MM.1S (cell line): ENCODE measurements at regions not wholly inside any gene's neighbourhood (a gene's known extent, or its start where the extent isn't known, plus 50 kb on each side); places are given as distances from the start of the nearest gene placed in this dataset.

Experiments used
- DNase-seq: peaks from one replicate; pipeline ENCODE4 v3.0.0-alpha.2; 2015
- H2AFZ ChIP-seq: fragments of 300-600 bp; sonication (generic); 2 replicates; pipeline ENCODE4 v1.6.0; 2016; ENCODE audit warnings: antibody characterized with exemption, low read length
- H3F3A ChIP-seq: fragments of 300-600 bp; sonication (generic); 2 replicates; pipeline ENCODE4 v1.6.1; 2016; ENCODE audit warnings: mild to moderate bottlenecking, antibody characterized with exemption, low read length, moderate library complexity, mixed read lengths; ENCODE audit not compliant: insufficient read depth
- H3K27ac ChIP-seq: fragments of 300-600 bp; sonication (generic); 2 replicates; pipeline ENCODE4 v1.5.1; 2016; ENCODE audit warnings: mild to moderate bottlenecking, low read length
- H3K27me3 ChIP-seq: fragments of 300-600 bp; sonication (generic); replicated peaks from 2 replicates; pipeline ENCODE4 v1.6.0; 2016; ENCODE audit warnings: low read length; ENCODE audit not compliant: insufficient read depth
- H3K36me3 ChIP-seq: fragments of 300-600 bp; sonication (generic); replicated peaks from 2 replicates; pipeline ENCODE4 v1.6.1; 2016; ENCODE audit warnings: mild to moderate bottlenecking, low read length, mixed read lengths; ENCODE audit not compliant: insufficient read depth
- H3K4me1 ChIP-seq: fragments of 300-600 bp; sonication (generic); 2 replicates; pipeline ENCODE4 v1.6.1; 2016; ENCODE audit warnings: low read length, mixed read lengths
- H3K4me2 ChIP-seq: fragments of 300-600 bp; sonication (generic); 2 replicates; pipeline ENCODE4 v1.6.0; 2016; ENCODE audit warnings: low read depth, low read length
- H3K4me3 ChIP-seq: fragments of 300-600 bp; sonication (generic); 2 replicates; pipeline ENCODE4 v1.5.1; 2016; ENCODE audit warnings: low read length, mixed read lengths
- H3K79me2 ChIP-seq: fragments of 300-600 bp; sonication (generic); 2 replicates; pipeline ENCODE4 v1.6.1; 2016; ENCODE audit warnings: mixed run types, low read length, mixed read lengths
- H3K9ac ChIP-seq: fragments of 300-600 bp; sonication (generic); 2 replicates; pipeline ENCODE4 v1.6.1; 2016; ENCODE audit warnings: low read length, mixed read lengths
- H3K9me2 ChIP-seq: fragments of 300-600 bp; sonication (generic); replicated peaks from 2 replicates; pipeline ENCODE4 v1.6.1; 2016; ENCODE audit warnings: mild to moderate bottlenecking, low read length, mixed read lengths; ENCODE audit not compliant: insufficient read depth
- H3K9me3 ChIP-seq: fragments of 300-600 bp; sonication (generic); replicated peaks from 2 replicates; pipeline ENCODE4 v1.6.1; 2016; ENCODE audit warnings: mild to moderate bottlenecking, low read length, mixed read lengths; ENCODE audit not compliant: insufficient read depth
- H4K20me1 ChIP-seq: fragments of 300-600 bp; sonication (generic); 2 replicates; pipeline ENCODE4 v1.6.1; 2016; ENCODE audit warnings: mild to moderate bottlenecking, low read length, moderate library complexity, mixed read lengths; ENCODE audit not compliant: insufficient read depth
- EZH2 ChIP-seq: fragments of 300-600 bp; sonication (generic); optimal IDR thresholded peaks from 2 replicates; pipeline ENCODE3; 2017; ENCODE audit warnings: low read depth, mild to moderate bottlenecking, antibody characterized with exemption, low read length, mixed read lengths
- EZH2phosphoT487 ChIP-seq: fragments of 300-600 bp; sonication (generic); IDR thresholded peaks from 2 replicates; pipeline ENCODE4 v1.6.1; 2018; ENCODE audit warnings: antibody characterized with exemption, low read length
- TF ChIP-seq, protein P1 (sequence below): fragments of 300-600 bp; sonication (generic); IDR thresholded peaks from 2 replicates; pipeline ENCODE4 v1.5.1; 2016; ENCODE audit warnings: antibody characterized with exemption, low read length, mixed read lengths

GRCh38 chr18:78643981-78644380, 335.6 kb upstream of the SALL3 start:
- Histone ChIP-seq H3K27ac (no peak overlapping the region), H3K4me3 (no peak overlapping the region), H2AFZ (no peak overlapping the region), H3K9ac (no peak overlapping the region), H4K20me1 (no peaks in the 10 kb centered on the region), H3K27me3 (no peaks in the 10 kb centered on the region), H3K36me3 (no peaks in the 10 kb centered on the region), H3K9me2 (no peaks in the 10 kb centered on the region), H3K9me3 (no peaks in the 10 kb centered on the region), H3F3A (no peaks in the 10 kb centered on the region), H3K4me1 (no peaks in the 10 kb centered on the region), H3K4me2 (no peak overlapping the region), H3K79me2 (no peaks in the 10 kb centered on the region)
- no peak for DNase-seq
- TF ChIP-seq EZH2 (no peak), EZH2phosphoT487 (no peak)
- TF ChIP-seq, protein P1, sequence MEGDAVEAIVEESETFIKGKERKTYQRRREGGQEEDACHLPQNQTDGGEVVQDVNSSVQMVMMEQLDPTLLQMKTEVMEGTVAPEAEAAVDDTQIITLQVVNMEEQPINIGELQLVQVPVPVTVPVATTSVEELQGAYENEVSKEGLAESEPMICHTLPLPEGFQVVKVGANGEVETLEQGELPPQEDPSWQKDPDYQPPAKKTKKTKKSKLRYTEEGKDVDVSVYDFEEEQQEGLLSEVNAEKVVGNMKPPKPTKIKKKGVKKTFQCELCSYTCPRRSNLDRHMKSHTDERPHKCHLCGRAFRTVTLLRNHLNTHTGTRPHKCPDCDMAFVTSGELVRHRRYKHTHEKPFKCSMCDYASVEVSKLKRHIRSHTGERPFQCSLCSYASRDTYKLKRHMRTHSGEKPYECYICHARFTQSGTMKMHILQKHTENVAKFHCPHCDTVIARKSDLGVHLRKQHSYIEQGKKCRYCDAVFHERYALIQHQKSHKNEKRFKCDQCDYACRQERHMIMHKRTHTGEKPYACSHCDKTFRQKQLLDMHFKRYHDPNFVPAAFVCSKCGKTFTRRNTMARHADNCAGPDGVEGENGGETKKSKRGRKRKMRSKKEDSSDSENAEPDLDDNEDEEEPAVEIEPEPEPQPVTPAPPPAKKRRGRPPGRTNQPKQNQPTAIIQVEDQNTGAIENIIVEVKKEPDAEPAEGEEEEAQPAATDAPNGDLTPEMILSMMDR, result no peak

DNA sequence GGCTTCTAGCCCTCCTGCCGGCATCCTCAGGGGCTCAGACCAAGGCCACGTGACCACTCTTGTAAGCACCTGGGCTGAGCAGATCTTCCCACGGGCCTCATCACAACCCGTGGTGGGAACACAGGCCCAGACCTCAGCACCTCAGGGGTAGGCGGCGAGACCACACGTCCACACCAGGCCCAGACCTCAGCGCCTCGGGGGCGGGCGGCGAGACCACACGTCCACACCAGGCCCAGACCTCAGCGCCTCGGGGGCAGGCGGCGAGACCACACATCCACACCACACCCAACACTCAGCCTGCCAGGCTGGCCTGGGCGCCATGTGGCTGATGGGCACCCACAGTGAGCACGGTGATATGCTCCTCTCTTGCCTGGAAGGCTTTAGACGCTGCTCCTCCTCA, 334.4 kb upstream of the SALL3 start:
- no peaks in the 10 kb centered on the region for H3K4me1 ChIP-seq
- H3K9me2 ChIP-seq, result no peaks in the 10 kb centered on the region

DNA sequence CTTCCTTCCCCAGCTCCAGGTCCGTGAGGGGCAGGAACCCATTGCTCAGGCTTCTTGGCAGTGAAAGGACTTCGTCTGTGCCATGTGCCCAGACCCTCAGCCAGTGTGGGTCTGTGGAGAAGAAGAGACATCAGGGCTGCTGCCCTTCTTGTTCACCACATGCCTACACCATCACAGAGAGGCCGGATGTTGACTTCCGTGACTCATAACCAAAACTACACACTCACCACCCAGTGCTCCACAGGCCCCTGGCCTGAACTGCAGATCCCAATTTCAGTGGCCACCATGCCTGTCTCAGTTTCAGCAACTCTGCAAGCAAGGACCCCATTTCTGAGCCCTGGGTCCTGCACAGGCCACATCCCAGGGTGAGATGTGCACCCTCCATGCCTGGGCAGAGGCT, 332.6 kb upstream of the SALL3 start:
- H3K9ac ChIP-seq, result no peak overlapping the region
- no peaks in the 10 kb centered on the region for H3K9me2 ChIP-seq
- no peak for DNase-seq
- H3K27ac ChIP-seq, result no peak overlapping the region
- no peaks in the 10 kb centered on the region for H3K27me3 ChIP-seq
- H3K4me3 ChIP-seq, result no peak overlapping the region
- no peaks in the 10 kb centered on the region for H3K36me3 ChIP-seq
- H3K9me3 ChIP-seq, result no peaks in the 10 kb centered on the region
- H2AFZ ChIP-seq, result no peak overlapping the region
- TF ChIP-seq EZH2 (no peak), EZH2phosphoT487 (no peak)
- TF ChIP-seq, protein P1, result no peak
- H3F3A ChIP-seq, result no peaks in the 10 kb centered on the region
- no peaks in the 10 kb centered on the region for H4K20me1 ChIP-seq
- no peaks in the 10 kb centered on the region for H3K4me1 ChIP-seq
- H3K79me2 ChIP-seq, result no peaks in the 10 kb centered on the region
- H3K4me2 ChIP-seq, result no peak overlapping the region

More for the DNA sequence above, 334.4 kb upstream of the SALL3 start:
- Histone ChIP-seq H3K79me2 (no peaks in the 10 kb centered on the region), H4K20me1 (no peaks in the 10 kb centered on the region), H2AFZ (no peak overlapping the region), H3F3A (no peaks in the 10 kb centered on the region), H3K9me3 (no peaks in the 10 kb centered on the region), H3K4me2 (no peak overlapping the region), H3K4me3 (no peak overlapping the region), H3K27ac (no peak overlapping the region), H3K27me3 (no peaks in the 10 kb centered on the region), H3K36me3 (no peaks in the 10 kb centered on the region), H3K9ac (no peak overlapping the region)
- no peak for DNase-seq
- TF ChIP-seq EZH2phosphoT487 (no peak), EZH2 (no peak)

GRCh38 chr18:78649421-78649820, 330.2 kb upstream of the SALL3 start:
- no peaks in the 10 kb centered on the region for H3K36me3 ChIP-seq
- H3K9me3 ChIP-seq, result no peaks in the 10 kb centered on the region
- H3K27me3 ChIP-seq, result no peaks in the 10 kb centered on the region
- no peak overlapping the region for H3K27ac ChIP-seq
- H3F3A ChIP-seq, result no peaks in the 10 kb centered on the region
- H3K4me2 ChIP-seq, result no peak overlapping the region
- no peaks in the 10 kb centered on the region for H3K9me2 ChIP-seq
- no peaks in the 10 kb centered on the region for H4K20me1 ChIP-seq
- no peaks in the 10 kb centered on the region for H3K4me1 ChIP-seq
- DNase-seq, result no peak
- H3K79me2 ChIP-seq, result no peaks in the 10 kb centered on the region
- H2AFZ ChIP-seq, result no peak overlapping the region
- TF ChIP-seq EZH2, result no peak
- no peak for TF ChIP-seq EZH2phosphoT487
- TF ChIP-seq, protein P1, result no peak
- H3K9ac ChIP-seq, result no peak overlapping the region
- no peak overlapping the region for H3K4me3 ChIP-seq
